Astrocyte of the cerebellum (primary cell): ENCODE measurements at regions not wholly inside any gene's neighbourhood (a gene's known extent, or its start where the extent isn't known, plus 50 kb on each side); places are given as distances from the start of the nearest gene placed in this dataset.

Source experiments
- DNase-seq: peaks from one replicate; pipeline ENCODE4 v3.0.0-alpha.2; 2011; ENCODE audit warnings: low read depth
- H3K4me3 ChIP-seq: 2 replicates; pipeline ENCODE4 v1.5.1; 2011; ENCODE audit warnings: mild to moderate bottlenecking, low read depth, low read length, moderate library complexity
- CTCF ChIP-seq: IDR thresholded peaks from 2 replicates; pipeline ENCODE4 v1.5.1; 2012; ENCODE audit warnings: low read length, low read depth, moderate library complexity, mild to moderate bottlenecking; ENCODE audit errors: missing control alignments
- in situ Hi-C: cut with HindIII; loops from 2 replicates; pipeline ENCODE4 v1.10.0; 2017; ENCODE audit warnings: low sequenced_read_pairs

GRCh38 chr13:80263745-80264513 is 77.0 kb downstream of the SPRY2 start:
- in situ Hi-C loops, result no loop called here

GRCh38 chr13:80262051-80262695 is 78.8 kb downstream of the SPRY2 start:
- no peak for DNase-seq
- no peak for TF ChIP-seq CTCF
- in situ Hi-C loops, result no loop called here
- no peak overlapping the region for H3K4me3 ChIP-seq

More at GRCh38 chr13:80263745-80264513, 77.0 kb downstream of the SPRY2 start:
- DNase-seq, result no peak
- H3K4me3 ChIP-seq, result no peak overlapping the region
- TF ChIP-seq CTCF, result no peak

GRCh38 chr13:80259159-80259558 is 81.8 kb downstream of the SPRY2 start:
- in situ Hi-C loops, result no loop called here
- H3K4me3 ChIP-seq, result no peak overlapping the region
- DNase-seq, result no peak
- no peak for TF ChIP-seq CTCF

- H3K4me3 ChIP-seq, result no peak overlapping the region
- no peak for DNase-seq
- in situ Hi-C loops, result no loop called here
- TF ChIP-seq CTCF, result no peak
These were observed 84.5 kb downstream of the SPRY2 start for GRCh38 chr13:80256352-80256932.

GRCh38 chr13:80255946-80256345 is 85.0 kb downstream of the SPRY2 start:
- in situ Hi-C loops, result no loop called here

More at GRCh38 chr13:80255946-80256345, 85.0 kb downstream of the SPRY2 start:
- DNase-seq, result no peak
- H3K4me3 ChIP-seq, result no peak overlapping the region
- TF ChIP-seq CTCF, result no peak
